ENCODE measurements at regions not wholly inside any gene's neighbourhood (a gene's known extent, or its start where the extent isn't known, plus 50 kb on each side); places are given as distances from the start of the nearest gene placed in this dataset.

DNA sequence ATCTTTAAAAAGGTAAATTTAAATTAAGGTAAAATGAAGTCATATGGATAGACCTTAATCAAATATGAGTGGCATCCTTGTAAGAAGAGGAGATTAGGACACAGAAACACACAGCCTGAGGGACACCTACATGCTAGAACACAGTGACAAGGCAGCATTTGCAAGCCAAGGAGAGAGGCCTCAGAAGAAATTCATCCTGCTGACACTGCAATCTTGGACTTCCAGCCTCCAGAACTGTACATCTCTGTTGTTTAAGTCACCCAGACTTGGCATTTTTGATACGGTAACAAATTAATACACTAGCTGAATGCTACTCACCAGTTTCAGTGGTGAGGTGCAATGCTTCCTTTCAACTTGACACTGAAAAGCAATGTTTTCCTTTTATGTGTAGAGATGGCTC is 305.0 kb downstream of the TDRD15 start:
- DNase-seq (ENCODE audit: low read depth, low spot score): no peak

DNA sequence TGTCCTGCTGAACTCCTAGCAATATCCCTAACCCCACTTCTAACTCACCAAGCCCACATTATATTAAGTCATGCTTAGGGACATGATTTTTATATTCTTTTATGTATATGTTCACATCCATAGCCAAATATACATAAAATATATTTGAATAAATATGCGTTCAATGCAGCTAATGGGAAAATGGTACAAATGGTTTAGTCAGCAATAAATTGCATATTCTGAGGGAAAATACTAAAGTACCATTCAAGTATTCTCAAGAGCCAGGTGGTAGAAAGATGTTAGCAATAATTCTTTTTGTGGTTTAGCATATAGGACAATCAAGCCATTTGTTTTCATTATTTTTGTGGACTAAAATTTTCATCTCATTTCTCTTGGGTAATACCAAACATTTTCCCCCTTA is 306.0 kb downstream of the TDRD15 start:
- DNase-seq (ENCODE audit: low read depth, low spot score): no peak

DNA sequence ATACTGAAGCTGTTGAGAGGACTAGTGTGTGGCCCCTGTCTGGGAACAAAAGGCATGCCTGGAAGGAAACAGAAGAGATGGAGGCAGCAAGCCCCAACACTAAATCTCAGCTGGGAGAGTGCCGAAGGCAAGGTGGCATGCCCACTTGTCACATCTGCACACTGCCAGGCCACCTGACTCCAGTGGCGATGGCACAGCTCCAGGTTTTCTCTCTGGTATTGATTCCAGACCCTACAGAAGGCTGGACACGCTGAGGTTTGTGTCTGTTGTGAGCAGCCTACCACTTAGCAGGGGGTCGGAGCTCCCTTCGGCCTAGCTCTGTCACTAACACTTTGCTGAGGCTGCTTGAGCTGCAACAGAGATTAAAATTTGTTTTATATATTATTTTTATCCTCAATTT is 307.3 kb downstream of the TDRD15 start:
- DNase-seq (ENCODE audit: low read depth, low spot score): no peak

DNA sequence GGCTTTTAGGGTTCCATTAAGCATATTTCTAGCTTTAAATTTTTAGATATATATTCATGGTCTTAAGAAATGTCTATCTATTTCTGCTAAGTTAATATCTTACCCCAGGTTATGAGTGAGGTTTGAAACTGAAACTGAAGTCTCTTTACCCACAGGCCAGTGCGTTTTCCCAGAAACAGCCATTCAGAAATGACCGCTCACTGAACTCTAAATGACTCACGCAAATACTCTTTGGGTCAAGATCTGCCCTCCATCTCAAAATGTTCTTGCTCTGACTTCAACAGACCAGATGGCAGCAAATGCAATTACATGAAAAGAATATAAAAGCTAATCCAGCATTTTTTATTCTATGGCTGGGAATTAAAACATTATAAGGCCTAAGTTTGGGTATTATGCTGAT is 315.2 kb downstream of the TDRD15 start:
- no peak for DNase-seq (ENCODE audit: low read depth, low spot score)

DNA sequence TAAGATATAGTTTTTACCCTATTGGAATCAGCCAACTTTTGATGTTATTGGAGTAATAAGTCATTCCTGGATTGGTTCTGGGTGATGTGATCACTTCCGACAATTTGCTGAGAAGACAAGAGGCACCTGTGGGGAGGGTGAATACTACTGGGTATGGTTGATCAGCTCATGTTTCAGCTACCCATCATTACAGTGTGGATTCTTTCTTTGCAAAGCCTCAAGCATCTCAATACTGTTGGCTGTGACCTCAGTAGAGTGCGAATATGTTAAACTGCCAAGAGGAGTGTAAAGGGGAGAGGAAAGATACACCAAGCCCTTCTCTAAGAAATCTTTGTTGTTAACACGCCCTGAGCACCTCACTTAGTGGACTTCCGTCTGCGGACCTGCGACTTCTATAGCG is 317.7 kb downstream of the TDRD15 start:
- DNase-seq (ENCODE audit: low read depth, low spot score): no peak

DNA sequence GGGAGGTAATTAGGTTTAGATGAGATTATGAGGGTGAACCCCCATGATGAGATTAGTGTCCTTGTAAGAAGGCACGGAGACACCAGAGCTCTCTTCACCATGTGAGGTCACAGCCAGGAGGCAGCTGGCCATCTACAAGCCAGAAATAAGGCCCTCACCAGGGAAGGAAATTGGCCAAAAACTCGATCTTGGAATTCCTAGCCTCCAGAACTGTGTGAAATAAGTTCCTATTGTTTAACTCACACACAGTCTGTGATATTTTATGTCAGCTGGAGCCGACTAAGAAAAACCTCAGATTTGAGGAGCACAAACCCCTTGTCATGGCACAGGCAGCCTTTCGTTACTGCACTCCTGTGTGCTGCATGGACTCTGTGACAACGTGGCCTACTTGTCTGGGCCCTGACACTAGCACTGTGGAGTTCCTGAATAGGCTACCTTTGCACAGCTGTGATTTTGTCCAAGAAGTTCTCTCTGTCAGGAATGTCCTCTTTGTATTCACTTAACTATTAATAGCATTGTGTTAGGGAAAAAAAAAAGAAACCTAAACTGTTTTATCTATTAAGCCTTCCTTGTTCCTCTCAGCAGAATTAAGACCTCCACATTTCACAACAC is 319.8 kb downstream of the TDRD15 start:
- DNase-seq (ENCODE audit: low read depth, low spot score): no peak

DNA sequence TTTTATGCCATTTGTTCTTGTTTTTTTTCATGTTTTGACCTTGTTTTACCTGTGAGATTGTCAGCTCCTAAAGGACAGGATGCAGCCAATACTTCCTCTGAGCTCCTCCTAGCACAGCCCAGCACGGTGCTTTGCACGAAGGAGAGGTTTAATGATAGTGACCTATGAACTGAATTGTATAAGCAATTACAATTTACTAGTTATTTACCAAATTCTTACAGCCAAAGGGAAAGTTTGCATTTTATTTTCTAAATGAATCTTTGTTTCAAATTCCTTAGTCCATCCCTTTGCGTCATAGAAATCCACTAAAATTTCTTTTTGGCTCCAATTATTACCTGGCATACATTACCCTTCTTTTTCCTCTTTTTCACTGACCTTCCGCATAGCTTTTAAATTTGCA is 326.1 kb downstream of the TDRD15 start:
- DNase-seq (ENCODE audit: low read depth, low spot score): no peak

DNA sequence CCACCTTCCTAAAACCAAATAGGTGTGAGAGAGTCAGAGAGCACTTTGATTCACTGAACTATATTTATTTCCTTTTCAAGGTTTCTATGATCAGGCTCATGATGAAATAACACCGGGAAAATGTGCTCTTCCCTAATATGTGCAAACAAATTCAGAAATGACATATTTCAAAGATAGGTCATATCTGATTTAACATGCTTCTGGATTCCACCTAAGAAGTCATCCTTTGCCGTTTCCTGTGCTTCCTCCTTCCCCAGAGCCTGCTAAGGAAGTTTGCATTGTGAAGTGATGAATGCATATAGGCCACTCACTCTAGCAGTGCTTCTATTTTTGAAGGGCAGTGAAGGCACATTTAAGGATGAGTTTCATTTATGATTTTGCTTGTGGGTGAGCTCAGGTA is 327.6 kb downstream of the TDRD15 start:
- no peak for DNase-seq (ENCODE audit: low read depth, low spot score)

DNA sequence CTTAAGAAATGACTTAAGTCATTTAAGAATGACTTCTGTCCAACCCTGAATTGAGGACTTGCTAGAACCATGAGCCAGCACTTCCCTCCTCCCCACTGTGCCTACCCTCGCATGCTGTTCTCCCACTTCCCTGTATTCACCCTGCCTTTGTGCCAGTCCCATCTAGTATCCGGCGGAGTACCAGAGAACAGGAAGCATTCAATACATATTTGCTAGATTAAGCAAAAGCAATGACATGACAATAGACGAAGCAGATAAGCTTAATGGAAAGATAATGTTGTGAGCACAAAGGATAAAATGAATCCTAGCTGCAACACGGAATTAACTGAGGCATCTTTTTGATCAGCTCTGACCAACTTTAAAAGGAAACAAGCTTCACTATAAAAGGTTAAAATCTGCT is 328.5 kb downstream of the TDRD15 start:
- no peak for DNase-seq (ENCODE audit: low read depth, low spot score)

DNA sequence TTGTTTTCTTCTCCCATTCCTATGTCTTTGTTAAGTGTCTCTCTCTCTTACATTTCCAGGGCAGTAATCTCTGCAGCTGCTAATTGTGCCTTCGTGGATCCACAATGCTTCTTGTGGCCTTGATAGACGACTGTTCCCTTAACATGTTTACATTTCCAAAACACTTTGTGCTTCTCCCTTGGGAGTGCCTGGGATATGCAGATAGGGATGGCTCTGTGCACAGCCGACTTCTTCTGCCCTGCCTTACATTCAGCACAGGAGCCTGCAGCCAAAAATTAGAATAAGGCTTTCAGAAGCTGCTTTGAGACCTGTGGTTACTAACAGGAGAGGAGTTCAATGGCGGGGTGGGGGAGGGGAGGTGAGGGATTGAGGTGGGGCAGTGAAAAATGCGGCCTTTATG is 328.9 kb downstream of the TDRD15 start:
- DNase-seq (ENCODE audit: low read depth, low spot score): no peak

DNA sequence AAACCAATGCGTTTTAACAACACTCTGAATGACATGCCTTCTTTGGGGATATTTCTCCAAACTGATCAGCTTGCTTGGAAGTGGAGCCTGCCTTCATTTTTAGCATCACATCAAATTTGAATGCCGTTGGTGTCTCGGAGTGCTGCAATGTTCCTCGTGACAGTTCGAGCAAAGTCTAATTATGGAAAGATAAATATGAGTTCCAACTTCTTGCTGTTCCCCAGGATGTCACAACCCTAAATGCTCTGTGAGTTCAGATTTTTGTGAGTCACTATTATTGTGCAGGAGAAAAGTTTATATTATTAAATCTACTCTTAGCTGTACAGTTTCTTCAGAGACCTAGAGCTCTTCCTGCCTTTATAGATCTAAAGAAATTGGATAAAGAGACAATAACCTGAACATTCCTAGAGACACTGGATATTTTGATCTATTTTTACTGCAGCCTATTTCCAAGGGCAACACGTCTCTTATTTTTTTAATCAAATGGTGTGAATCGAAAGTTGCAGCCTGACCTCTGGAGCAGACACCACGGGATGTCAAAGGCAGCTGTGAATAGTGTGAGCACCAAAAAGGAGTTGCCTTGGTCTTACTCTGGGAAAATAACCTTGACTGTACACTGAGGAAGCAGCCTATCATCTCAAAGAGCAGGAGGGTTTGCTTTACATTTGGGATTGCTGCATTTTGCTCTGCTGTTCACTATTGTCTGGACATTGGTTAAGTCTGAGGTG is 330.1 kb downstream of the TDRD15 start:
- DNase-seq (ENCODE audit: low read depth, low spot score): no peak

DNA sequence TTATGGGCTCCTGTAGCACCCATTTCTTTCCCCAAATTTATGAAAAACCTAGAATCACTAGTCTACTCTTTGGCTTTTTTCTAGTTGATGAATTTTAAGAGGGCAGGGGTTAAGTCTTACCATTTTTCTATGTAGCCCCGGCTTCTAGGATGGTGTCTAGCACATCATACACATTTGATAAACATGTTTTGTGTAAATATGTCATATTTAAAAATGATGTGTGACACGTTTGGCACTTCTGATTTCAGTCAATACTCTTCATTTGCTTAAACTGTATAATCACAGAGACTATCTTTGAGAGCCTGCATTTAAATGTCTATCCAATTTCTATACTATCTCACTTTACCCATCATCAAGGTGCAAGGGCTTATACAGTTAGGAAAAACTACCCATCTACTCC is 331.1 kb downstream of the TDRD15 start:
- DNase-seq (ENCODE audit: low read depth, low spot score): no peak

DNA sequence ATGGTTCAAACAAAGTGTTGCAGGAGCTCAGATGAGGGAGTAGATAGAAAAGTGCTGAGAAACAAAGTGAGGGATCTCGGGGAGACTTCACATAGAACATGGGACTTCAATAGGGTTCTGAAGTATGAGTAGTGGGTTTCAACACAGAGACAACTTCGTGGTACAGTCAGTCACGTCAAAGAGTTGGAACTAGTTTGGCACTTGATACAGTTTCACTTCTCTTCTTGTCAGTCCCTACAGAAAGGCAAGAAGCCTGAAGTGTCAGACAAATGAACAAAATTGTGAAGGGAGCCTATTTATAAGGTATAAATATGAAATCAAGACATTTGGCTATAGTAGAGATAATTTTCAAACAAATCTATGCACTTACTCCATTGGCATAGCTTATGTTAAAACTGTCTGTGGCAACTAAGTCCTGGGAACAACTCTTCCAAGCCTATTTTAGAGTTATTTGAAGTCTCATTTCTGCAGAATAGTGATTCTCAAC is 338.0 kb downstream of the TDRD15 start:
- no peak for DNase-seq (ENCODE audit: low read depth, low spot score)

DNA sequence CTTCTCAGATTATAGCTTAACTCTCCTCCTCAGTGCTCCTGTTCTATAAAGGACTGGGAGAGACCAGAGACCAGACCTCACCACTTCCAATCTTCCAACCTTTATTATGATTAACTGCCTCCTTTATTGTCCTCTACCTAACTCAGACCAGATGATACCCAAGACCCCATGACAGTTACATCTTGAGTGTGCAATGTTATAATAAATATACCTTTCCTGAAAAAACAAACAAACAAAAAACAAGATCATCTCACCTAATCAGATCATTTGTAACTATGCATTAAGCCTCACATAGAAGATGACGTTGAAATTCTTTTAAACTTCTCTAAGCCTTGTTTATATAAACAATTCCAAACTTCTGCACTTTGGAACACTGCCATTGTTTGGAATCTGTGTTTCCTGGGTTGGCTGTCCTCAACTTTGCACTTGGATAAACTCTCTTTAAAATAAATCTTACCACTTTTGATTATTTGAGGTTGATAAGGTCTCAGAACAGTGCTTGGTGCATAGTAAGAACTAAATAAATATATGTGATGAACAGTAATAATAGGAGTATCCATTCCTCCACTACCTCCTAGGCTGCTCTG is 342.7 kb downstream of the TDRD15 start:
- no peak for DNase-seq (ENCODE audit: low read depth, low spot score)

DNA sequence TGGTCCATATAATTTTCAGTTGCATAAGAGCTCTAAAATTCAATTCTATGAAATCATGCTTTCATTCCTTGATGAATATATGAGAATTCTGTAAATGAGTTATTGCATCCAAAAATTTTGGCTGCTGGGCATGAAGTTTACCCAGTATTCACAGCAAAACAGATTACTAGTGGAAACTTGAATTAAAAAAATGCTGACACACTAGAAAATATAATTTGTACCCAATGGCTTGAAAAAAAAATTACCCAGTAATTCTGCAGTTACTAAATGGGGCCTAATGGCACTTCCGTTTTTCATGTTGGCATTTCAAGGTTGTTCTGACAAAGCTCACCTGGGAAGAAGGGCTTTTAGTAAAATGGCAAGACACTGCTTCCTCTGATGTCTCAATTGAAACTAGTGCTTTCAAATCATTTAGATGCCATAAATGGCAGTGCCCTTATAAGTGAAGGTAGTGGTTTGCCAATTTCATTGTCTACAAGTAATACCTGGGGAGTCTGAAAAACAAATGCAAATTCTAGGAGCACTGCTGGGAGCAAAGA is 343.6 kb downstream of the TDRD15 start:
- no peak for DNase-seq (ENCODE audit: low read depth, low spot score)

DNA sequence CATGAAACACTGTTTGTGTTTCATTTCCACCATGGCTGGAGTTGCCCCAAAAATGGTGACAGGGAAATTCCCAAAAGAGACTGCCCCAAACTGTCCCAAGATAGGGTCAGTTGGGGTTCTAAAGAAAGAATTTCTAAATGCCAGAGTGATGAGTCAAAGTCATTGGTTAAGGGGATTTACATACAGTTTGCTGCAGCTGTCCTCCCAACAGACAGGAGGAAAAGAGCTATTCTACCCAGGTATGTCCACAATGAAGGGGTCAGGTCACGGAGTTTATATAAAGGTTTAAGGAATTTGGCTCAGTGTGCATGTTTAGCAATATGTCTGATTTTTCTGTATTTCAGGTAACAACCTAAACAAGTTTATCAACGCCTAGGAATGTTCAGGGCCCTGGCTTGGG is 344.1 kb downstream of the TDRD15 start:
- no peak for DNase-seq (ENCODE audit: low read depth, low spot score)

DNA sequence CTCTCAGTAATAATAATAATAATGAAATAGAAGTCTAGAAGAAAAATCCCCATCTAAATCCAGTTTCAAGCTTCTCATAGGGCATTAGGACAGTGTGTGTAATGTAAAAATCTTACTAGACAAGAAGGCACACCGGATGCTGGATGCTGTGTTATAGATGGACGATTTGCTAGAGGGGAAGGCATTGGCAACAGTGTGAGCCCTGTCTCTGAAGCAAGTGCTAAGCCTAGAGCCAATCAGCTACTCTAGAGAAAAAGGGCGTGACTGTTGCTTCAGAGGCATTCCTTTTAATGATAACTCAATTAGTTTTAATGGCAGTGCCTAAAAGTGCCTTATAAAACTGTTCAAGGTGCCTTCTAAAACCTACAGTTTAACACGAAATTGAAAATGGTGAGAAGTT is 344.9 kb downstream of the TDRD15 start:
- no peak for DNase-seq (ENCODE audit: low read depth, low spot score)

DNA sequence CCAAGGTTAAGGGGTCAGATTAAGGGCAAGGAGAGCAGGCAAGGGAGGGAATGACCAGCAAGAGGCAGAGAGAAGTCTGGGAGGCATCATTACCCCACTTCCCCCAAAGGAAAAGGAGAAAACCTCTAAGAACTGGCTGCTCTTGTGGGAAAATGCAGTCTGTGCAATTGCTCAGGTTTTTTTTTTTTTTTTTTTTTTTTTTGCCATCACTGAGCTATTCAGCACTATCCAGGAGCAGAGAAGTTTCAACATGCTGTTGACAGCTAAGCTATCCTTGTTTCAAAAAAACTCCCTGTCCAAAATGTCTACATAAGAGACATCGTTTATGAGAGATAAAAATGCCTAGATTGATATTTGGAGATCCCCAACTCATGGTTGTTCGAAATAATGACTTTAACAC is 345.4 kb downstream of the TDRD15 start:
- no peak for DNase-seq (ENCODE audit: low read depth, low spot score)

DNA sequence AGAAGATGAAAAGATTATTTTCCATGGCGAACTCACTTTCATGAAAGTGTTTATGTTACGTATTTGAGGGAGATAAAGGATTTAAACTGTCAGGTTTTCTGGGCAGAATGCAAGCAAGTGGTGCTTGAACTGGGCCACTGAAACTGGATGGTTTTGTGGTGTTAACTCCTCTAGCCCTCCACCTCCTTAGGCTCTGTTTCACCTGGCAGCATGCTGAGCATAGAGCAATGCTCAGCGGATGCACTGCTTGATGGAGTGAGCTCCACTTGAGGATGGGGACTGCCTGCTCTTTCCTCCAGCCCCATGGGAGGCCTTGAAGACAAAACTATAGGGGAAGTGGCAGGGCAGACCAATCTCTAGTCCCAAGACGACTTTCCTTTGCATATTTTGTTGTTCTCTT is 345.8 kb downstream of the TDRD15 start:
- no peak for DNase-seq (ENCODE audit: low read depth, low spot score)

DNA sequence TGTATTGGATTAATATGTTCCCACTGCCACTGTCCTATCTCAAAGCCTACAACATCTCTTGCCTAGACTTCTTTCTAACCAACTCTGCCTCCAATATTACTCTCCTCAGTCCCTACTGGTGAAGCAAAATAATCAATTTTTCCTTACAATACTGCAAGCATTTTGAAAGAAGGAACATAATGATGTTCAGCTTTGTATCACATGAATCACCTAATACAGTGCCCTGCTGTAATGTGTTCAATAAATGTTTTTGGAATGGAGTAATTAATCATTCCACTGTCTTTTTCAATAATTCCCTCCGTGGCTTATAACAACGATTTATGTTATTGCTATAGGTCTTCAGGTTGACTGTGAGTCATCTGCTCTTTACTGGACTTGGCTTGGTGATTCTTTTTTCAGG is 356.4 kb downstream of the TDRD15 start:
- no peak for DNase-seq (ENCODE audit: low read depth, low spot score)

DNA sequence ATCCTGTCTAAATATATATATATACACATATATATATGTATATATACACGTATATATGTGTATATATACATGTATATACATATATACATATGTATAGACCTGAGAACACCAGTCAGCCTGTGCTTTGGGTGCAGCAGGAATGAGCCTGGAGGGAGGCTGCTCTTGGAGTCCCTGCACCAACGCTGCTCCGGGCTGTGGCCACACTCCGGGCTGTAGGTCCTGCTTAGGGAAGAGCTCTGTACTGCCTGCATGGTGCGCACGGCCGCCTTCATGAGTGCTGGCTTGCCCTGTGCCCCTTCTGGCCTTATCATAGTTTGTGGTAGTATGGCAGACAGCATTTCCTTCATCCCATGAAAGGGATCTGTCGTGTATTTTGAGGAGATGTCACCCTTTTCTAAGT is 360.9 kb downstream of the TDRD15 start:
- no peak for DNase-seq (ENCODE audit: low read depth, low spot score)

DNA sequence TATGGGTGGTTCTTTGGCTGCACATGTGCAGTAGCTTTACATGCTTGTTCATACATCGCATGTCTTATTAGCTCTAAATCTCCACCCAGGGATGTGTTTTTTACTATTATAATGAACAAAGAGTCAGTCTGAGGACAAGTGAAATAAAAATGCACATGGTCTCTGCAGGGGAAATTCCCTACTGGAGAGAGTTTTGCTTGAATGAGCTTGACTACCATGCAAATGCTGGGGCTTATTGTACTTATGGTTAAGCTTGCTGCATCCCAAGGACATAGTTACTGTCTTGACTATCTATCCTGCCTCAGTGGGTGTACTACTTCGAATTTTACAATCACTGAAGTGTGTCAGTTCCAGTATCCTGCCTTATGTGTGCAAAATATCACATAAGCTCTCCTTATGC is 362.7 kb downstream of the TDRD15 start:
- DNase-seq (ENCODE audit: low read depth, low spot score): no peak

DNA sequence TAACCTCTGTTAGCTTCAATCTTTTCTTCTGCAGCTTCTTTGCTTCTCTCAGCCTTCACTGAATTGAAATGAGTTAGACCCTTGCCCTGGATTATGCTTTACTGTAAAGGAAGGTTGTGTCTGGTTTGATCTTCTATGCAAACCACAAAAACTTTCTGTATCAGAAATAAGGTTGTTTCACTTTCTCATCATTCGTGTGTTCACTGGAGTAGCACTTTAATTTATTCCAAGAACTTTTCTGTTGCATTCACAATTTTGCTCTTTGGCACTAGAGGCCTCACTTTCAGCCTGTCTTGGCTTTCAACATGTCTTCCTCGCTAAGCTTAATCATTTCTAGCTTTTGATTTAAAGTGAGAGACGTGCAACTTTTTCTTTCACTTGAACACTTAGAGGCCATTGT is 365.3 kb downstream of the TDRD15 start:
- DNase-seq (ENCODE audit: low read depth, low spot score): no peak
